KMS-11 (cell line): ENCODE measurements at regions not wholly inside any gene's neighbourhood (a gene's known extent, or its start where the extent isn't known, plus 50 kb on each side); places are given as distances from the start of the nearest gene placed in this dataset.

Experiments
- H2AFZ ChIP-seq: fragments of 200-600 bp; sonication (generic); 2 replicates; pipeline ENCODE4 v1.6.1; 2016; ENCODE audit warnings: antibody characterized with exemption, mixed run types, low read depth
- H3K27ac ChIP-seq: fragments of 200-600 bp; sonication (generic); 2 replicates; pipeline ENCODE4 v1.6.1; 2016; ENCODE audit warnings: mild to moderate bottlenecking, mixed run types
- H3K27me3 ChIP-seq: fragments of 200-600 bp; sonication (generic); 2 replicates; pipeline ENCODE4 v1.6.1; 2017; ENCODE audit warnings: mild to moderate bottlenecking, low read depth, mixed run types, moderate library complexity; ENCODE audit not compliant: insufficient read depth
- H3K36me3 ChIP-seq: fragments of 200-600 bp; sonication (generic); 2 replicates; pipeline ENCODE4 v1.6.1; 2017; ENCODE audit warnings: mild to moderate bottlenecking, mixed run types; ENCODE audit not compliant: insufficient read depth
- H3K4me1 ChIP-seq: fragments of 200-600 bp; sonication (generic); 2 replicates; pipeline ENCODE4 v1.6.1; 2016; ENCODE audit warnings: mild to moderate bottlenecking, low read depth, mixed run types; ENCODE audit not compliant: poor library complexity, severe bottlenecking
- H3K4me2 ChIP-seq: fragments of 200-600 bp; sonication (generic); 2 replicates; pipeline ENCODE4 v1.7.0; 2016; ENCODE audit warnings: mild to moderate bottlenecking, mixed run types
- H3K4me3 ChIP-seq: fragments of 200-600 bp; sonication (generic); IDR thresholded peaks from 2 replicates; pipeline ENCODE4 v1.6.1; 2017; ENCODE audit warnings: low read depth, low read length, mixed read lengths; ENCODE audit not compliant: insufficient read depth
- H3K79me2 ChIP-seq: fragments of 200-600 bp; sonication (generic); 2 replicates; pipeline ENCODE4 v1.6.1; 2016; ENCODE audit warnings: low read depth, mixed run types; ENCODE audit not compliant: insufficient read depth
- H3K9ac ChIP-seq: fragments of 200-600 bp; sonication (generic); 2 replicates; pipeline ENCODE4 v1.6.1; 2016; ENCODE audit warnings: mild to moderate bottlenecking, mixed run types
- H4K20me1 ChIP-seq: fragments of 200-600 bp; sonication (generic); 2 replicates; pipeline ENCODE4 v1.6.1; 2016; ENCODE audit warnings: mild to moderate bottlenecking, mixed run types; ENCODE audit not compliant: insufficient read depth
- TF ChIP-seq, protein P1 (sequence below): fragments of 200-600 bp; sonication (generic); conservative IDR thresholded peaks from 2 replicates; pipeline ENCODE4 v1.6.1; 2017; ENCODE audit warnings: low read depth, mild to moderate bottlenecking, antibody characterized with exemption, low read length, moderate library complexity, mixed read lengths

DNA sequence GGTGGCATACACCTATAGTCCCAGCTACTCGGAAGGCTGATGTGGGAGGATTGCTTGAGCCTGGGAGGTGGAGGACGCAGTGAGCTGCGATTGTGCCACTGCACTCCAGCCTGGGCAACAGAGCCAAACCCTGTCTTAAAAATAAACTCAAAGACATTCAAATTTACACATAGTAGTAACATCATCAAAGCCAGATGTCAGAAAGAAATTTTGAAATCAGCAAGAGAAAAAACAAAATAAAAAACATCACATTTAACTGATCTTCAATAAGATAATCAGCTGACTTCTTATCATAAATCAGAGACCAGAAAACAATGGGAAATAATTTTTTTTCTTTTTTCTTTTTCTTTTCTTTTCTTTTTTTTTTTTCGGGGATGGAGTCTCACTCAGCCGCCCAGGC, 78.9 kb upstream of the ZCCHC13 start:
- H3K4me2 ChIP-seq: no peak overlapping the region
- H3K27me3 ChIP-seq: no peaks in the 10 kb centered on the region
- no peaks in the 10 kb centered on the region for H3K4me1 ChIP-seq
- H3K9ac ChIP-seq: no peak overlapping the region
- H3K27ac ChIP-seq: no peak overlapping the region
- H3K36me3 ChIP-seq: no peaks in the 10 kb centered on the region
- H4K20me1 ChIP-seq: no peaks in the 10 kb centered on the region
- H3K79me2 ChIP-seq: no peaks in the 10 kb centered on the region; the same call in 1 of the 2 replicates
- no peak overlapping the region for H2AFZ ChIP-seq
- H3K4me3 ChIP-seq: no peak overlapping the region
- TF ChIP-seq, protein P1, sequence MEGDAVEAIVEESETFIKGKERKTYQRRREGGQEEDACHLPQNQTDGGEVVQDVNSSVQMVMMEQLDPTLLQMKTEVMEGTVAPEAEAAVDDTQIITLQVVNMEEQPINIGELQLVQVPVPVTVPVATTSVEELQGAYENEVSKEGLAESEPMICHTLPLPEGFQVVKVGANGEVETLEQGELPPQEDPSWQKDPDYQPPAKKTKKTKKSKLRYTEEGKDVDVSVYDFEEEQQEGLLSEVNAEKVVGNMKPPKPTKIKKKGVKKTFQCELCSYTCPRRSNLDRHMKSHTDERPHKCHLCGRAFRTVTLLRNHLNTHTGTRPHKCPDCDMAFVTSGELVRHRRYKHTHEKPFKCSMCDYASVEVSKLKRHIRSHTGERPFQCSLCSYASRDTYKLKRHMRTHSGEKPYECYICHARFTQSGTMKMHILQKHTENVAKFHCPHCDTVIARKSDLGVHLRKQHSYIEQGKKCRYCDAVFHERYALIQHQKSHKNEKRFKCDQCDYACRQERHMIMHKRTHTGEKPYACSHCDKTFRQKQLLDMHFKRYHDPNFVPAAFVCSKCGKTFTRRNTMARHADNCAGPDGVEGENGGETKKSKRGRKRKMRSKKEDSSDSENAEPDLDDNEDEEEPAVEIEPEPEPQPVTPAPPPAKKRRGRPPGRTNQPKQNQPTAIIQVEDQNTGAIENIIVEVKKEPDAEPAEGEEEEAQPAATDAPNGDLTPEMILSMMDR: no peak

- Histone ChIP-seq H3K9ac (no peak overlapping the region), H2AFZ (no peak overlapping the region), H3K4me1 (no peaks in the 10 kb centered on the region), H3K27ac (no peak overlapping the region), H3K4me2 (no peak overlapping the region), H3K36me3 (no peaks in the 10 kb centered on the region), H4K20me1 (no peaks in the 10 kb centered on the region), H3K4me3 (no peak overlapping the region), H3K79me2 (no peaks in the 10 kb centered on the region), H3K27me3 (no peaks in the 10 kb centered on the region)
- TF ChIP-seq, protein P1: no peak
Measured at GRCh38 chrX:74220277-74220676, 83.7 kb upstream of the ZCCHC13 start.

DNA sequence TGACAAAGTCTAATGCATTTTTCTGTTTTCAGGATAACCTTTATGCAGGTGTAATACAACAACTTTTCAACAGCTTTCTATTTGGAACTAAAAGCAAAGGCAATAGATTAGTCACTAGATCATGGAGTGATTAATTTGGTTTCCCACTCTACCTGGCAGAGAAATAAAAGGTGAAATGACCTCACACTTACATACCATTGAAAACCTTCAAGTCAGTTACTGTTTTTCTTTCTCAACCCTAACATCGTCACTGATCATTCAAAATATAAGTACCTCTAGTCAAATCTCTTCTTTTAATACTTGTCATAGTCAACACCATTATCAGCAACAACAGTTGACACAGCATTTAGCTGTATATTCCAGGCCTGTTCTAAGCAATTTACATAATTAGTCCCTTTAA, 85.1 kb upstream of the ZCCHC13 start:
- TF ChIP-seq, protein P1: no peak

DNA sequence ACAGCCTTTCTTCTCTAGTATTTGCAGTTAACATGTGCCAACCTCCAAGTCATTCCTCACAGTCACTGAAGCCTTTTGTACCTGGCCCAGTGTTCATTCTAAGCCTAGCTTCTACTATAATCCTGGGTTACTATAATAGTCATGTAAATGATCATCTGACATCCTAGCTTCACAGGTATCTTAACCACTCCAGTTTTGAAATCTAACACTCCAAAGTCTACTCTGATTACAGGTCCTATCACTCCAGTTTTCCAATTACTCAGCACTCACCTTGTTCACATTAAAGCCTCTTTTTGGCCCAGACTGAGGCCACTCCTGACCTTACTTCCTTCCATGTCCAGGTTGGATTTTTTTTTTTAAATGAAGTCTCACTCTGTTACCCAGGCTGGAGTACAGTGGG, 87.6 kb upstream of the ZCCHC13 start:
- Histone ChIP-seq H3K79me2 (no peaks in the 10 kb centered on the region), H2AFZ (no peak overlapping the region), H3K27ac (no peak overlapping the region), H3K27me3 (no peaks in the 10 kb centered on the region), H3K36me3 (no peaks in the 10 kb centered on the region), H3K4me3 (no peak overlapping the region), H3K4me1 (no peaks in the 10 kb centered on the region), H3K9ac (no peak overlapping the region), H4K20me1 (no peaks in the 10 kb centered on the region), H3K4me2 (no peak overlapping the region)
- TF ChIP-seq, protein P1: no peak

More for the DNA sequence above, 85.1 kb upstream of the ZCCHC13 start:
- Histone ChIP-seq H3K9ac (no peak overlapping the region), H3K27ac (no peak overlapping the region), H3K79me2 (no peaks in the 10 kb centered on the region), H3K27me3 (no peaks in the 10 kb centered on the region), H3K4me1 (no peaks in the 10 kb centered on the region), H2AFZ (no peak overlapping the region), H3K4me3 (no peak overlapping the region), H4K20me1 (no peaks in the 10 kb centered on the region), H3K36me3 (no peaks in the 10 kb centered on the region), H3K4me2 (no peak overlapping the region)
